MCF 10A (cell line): ENCODE measurements at regions not wholly inside any gene's neighbourhood (a gene's known extent, or its start where the extent isn't known, plus 50 kb on each side); places are given as distances from the start of the nearest gene placed in this dataset.

Experiments
- BruUV-seq: library from RNA; stranded (reverse); fragments of 400-500 nt; replicated peaks from 2 replicates; lab custom pipeline; 2021; lab: Mats Ljungman, UMichigan
- CTCF ChIA-PET: fragments of 300-600 bp; sonication (Branson Sonifier 250); formaldehyde crosslinking; extraction: SDS; loops from one replicate; lab custom pipeline; 2021; ENCODE audit warnings: antibody characterized with exemption, inconsistent platforms; lab: Yijun Ruan, JAX
- POLR2A ChIA-PET: fragments of 300-600, 350-650 bp; sonication (Branson Sonifier 250); formaldehyde crosslinking; extraction: SDS; loops from one replicate; lab custom pipeline; 2020; ENCODE audit warnings: antibody characterized with exemption, inconsistent platforms; lab: Yijun Ruan, JAX
- DNase-seq: peaks from one replicate; pipeline ENCODE4 v3.0.0-alpha.2; 2018; ENCODE audit not compliant: unreplicated experiment
- H3K27ac Mint-ChIP-seq: one replicate; pipeline ENCODE4 v1.8.0; 2022; ENCODE audit warnings: mild to moderate bottlenecking, low read depth, mixed read lengths; ENCODE audit not compliant: unreplicated experiment
- H3K27me3 Mint-ChIP-seq: one replicate; pipeline ENCODE4 v1.8.0; 2022; ENCODE audit warnings: mixed read lengths; ENCODE audit not compliant: insufficient read depth, unreplicated experiment
- H3K36me3 Mint-ChIP-seq: one replicate; pipeline ENCODE4 v1.8.0; 2022; ENCODE audit warnings: mild to moderate bottlenecking, moderate library complexity, mixed read lengths; ENCODE audit not compliant: insufficient read depth, unreplicated experiment
- H3K4me1 Mint-ChIP-seq: one replicate; pipeline ENCODE4 v1.8.0; 2022; ENCODE audit warnings: mixed read lengths; ENCODE audit not compliant: insufficient read depth, unreplicated experiment
- H3K4me3 Mint-ChIP-seq: one replicate; pipeline ENCODE4 v1.8.0; 2022; ENCODE audit warnings: mild to moderate bottlenecking, moderate library complexity, mixed read lengths; ENCODE audit not compliant: unreplicated experiment
- H3K9me3 Mint-ChIP-seq: one replicate; pipeline ENCODE4 v1.8.0; 2022; ENCODE audit warnings: mixed read lengths; ENCODE audit not compliant: unreplicated experiment
- intact Hi-C: fragments of 100-400 bp; cut with micrococcal nuclease; formaldehyde crosslinking; loops from 2 replicates; pipeline ENCODE4 v1.14.1; 2022
- TF ChIP-seq, protein P1 (sequence below): fragments of 200-600 bp; IDR thresholded peaks from one replicate; pipeline ENCODE4 v1.8.0; 2022; ENCODE audit warnings: antibody characterized with exemption, mild to moderate bottlenecking; ENCODE audit not compliant: unreplicated experiment

GRCh38 chr20:39632176-39632575 lies 670.0 kb downstream of the DHX35 start:
- Mint-ChIP-seq H3K27ac (peak overlapping the region; percentile 43), H3K27me3 (no peaks in the 10 kb centered on the region), H3K4me3 (no peak overlapping the region), H3K9me3 (no peaks in the 10 kb centered on the region), H3K36me3 (no peaks in the 10 kb centered on the region), H3K4me1 (peaks cover 33% of the 10 kb centered on the region)
- TF ChIP-seq, protein P1, sequence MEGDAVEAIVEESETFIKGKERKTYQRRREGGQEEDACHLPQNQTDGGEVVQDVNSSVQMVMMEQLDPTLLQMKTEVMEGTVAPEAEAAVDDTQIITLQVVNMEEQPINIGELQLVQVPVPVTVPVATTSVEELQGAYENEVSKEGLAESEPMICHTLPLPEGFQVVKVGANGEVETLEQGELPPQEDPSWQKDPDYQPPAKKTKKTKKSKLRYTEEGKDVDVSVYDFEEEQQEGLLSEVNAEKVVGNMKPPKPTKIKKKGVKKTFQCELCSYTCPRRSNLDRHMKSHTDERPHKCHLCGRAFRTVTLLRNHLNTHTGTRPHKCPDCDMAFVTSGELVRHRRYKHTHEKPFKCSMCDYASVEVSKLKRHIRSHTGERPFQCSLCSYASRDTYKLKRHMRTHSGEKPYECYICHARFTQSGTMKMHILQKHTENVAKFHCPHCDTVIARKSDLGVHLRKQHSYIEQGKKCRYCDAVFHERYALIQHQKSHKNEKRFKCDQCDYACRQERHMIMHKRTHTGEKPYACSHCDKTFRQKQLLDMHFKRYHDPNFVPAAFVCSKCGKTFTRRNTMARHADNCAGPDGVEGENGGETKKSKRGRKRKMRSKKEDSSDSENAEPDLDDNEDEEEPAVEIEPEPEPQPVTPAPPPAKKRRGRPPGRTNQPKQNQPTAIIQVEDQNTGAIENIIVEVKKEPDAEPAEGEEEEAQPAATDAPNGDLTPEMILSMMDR = no peak
- no TSS peak for BruUV-seq
- intact Hi-C loops = no loop called here
- CTCF ChIA-PET = interaction anchor here (0.5 to 1.3 kb wide), 4 partner anchors 14 to 342 kb away, joined by 3 to 4 read pairs (median 4); no protein-coding TSS in a partner anchor
- POLR2A ChIA-PET = interaction anchor here (0.9 to 2.1 kb wide), 3 partner anchors 11 to 198 kb away, joined by 3 to 10 read pairs (median 3); no protein-coding TSS in a partner anchor
- peak; percentile 46 for DNase-seq

- CTCF ChIA-PET = interaction anchor here (0.5 to 1.5 kb wide), 7 partner anchors 15 to 342 kb away, joined by 3 to 4 read pairs (median 3); no protein-coding TSS in a partner anchor
- intact Hi-C loops = no loop called here
- BruUV-seq = no TSS peak
- DNase-seq = peak; percentile 41
- peaks cover 33% of the 10 kb centered on the region for H3K4me1 Mint-ChIP-seq
- POLR2A ChIA-PET = interaction anchor here (0.6 to 2.1 kb wide), 7 partner anchors 8 to 1058 kb away, joined by 3 to 10 read pairs (median 3); no protein-coding TSS in a partner anchor
- no peaks in the 10 kb centered on the region for H3K27me3 Mint-ChIP-seq
- peak overlapping the region; percentile 43 for H3K27ac Mint-ChIP-seq
- TF ChIP-seq, protein P1 = no peak
- H3K36me3 Mint-ChIP-seq = no peaks in the 10 kb centered on the region
- H3K9me3 Mint-ChIP-seq = no peaks in the 10 kb centered on the region
- H3K4me3 Mint-ChIP-seq = no peak overlapping the region
These were observed 669.4 kb downstream of the DHX35 start for GRCh38 chr20:39631557-39631956.

DNA sequence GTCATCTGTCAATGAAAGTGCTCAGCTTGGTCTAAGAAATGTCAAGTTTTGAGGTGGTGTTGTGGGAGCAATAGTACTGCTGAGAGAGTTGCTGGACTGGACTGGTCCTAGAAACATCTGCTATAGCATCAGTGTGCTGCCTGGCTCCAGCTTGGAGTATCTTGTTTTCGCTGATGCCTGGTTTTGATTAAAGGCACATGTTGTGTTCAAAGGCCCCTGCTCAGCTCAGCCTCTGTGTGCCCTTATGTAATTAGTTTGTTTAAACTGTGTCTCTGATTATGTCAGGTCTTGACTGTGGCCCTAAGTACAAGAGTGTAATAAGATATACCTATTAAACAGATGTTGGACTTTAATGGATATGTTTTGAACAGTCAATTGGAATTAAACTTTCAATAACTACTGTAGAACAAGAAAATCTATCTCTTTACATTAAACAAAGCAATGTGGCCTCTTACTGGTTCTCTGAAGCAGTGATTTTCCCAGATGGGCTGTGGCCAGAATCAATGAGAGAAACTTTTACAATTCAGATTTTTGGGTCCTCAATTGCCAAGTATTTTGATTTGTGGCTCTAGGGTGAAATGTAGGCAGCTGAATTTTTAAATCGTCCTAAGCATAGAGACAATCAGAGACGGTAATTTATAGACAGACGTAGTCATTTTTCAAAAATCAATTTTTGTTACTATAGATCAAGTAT lies 668.2 kb downstream of the DHX35 start:
- Mint-ChIP-seq H3K4me3 (no peak overlapping the region), H3K9me3 (no peaks in the 10 kb centered on the region), H3K4me1 (peaks cover 33% of the 10 kb centered on the region), H3K36me3 (no peaks in the 10 kb centered on the region), H3K27ac (no peak overlapping the region), H3K27me3 (no peaks in the 10 kb centered on the region)
- ChIA-PET CTCF (interaction anchor here (0.8 to 1.5 kb wide), 3 partner anchors 16 to 1332 kb away, joined by 3 to 4 read pairs (median 3); no protein-coding TSS in a partner anchor), POLR2A (interaction anchor here (1.0 to 2.1 kb wide), 4 partner anchors 9 to 1059 kb away, joined by 3 to 10 read pairs (median 4); no protein-coding TSS in a partner anchor)
- DNase-seq = no peak
- TF ChIP-seq, protein P1 = no peak
- BruUV-seq = no TSS peak
- intact Hi-C loops = no loop called here

DNA sequence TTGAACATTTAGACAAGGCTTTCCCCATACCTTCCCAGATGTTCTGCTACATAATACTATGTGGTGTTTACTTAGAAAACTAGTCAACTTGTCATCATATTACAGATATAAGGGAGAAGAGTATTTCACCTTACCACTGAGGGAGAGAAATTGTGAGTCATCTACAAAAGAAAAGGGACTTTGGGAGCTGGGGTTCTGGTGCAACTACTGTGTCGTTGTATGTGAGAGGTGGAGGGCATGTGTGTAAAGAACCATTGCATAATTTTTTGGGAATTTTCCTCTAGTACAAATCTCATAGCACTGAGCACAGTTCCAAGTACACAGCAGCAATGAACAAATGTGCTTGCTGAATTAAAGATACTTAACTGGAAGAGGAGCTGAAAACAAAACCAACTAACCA lies 665.6 kb downstream of the DHX35 start:
- H3K27ac Mint-ChIP-seq = peak overlapping the region; percentile 84
- no peaks in the 10 kb centered on the region for H3K9me3 Mint-ChIP-seq
- ChIA-PET POLR2A (interaction anchor here (0.6 to 1.2 kb wide), 3 partner anchors 22 to 107 kb away, joined by 3 read pairs; no protein-coding TSS in a partner anchor), CTCF (interaction anchor here (0.9 to 1.1 kb wide), 2 partner anchors 363 to 413 kb away, joined by 3 to 5 read pairs; no protein-coding TSS in a partner anchor)
- no peaks in the 10 kb centered on the region for H3K27me3 Mint-ChIP-seq
- no peaks in the 10 kb centered on the region for H3K36me3 Mint-ChIP-seq
- no TSS peak for BruUV-seq
- intact Hi-C loops = no loop called here
- H3K4me1 Mint-ChIP-seq = peaks cover 55% of the 10 kb centered on the region
- H3K4me3 Mint-ChIP-seq = no peak overlapping the region
- DNase-seq = peak; percentile 61
- TF ChIP-seq, protein P1 = no peak
